Testis (tissue), 2 donors: ENCODE measurements at regions not wholly inside any gene's neighbourhood (a gene's known extent, or its start where the extent isn't known, plus 50 kb on each side); places are given as distances from the start of the nearest gene placed in this dataset.

Source experiments
- POLR2A ChIP-seq: fragments of 450-650 bp; IDR thresholded peaks from one replicate; pipeline ENCODE4 v1.6.1; 2017; ENCODE audit warnings: antibody characterized with exemption, mild to moderate bottlenecking, moderate library complexity
- TF ChIP-seq, protein P1 (sequence below), 3 experiments: fragments of 450-650 bp in 2 of 3; fragments of 200-600 bp in 1 of 3; sonication (generic) in 1 of 3; IDR thresholded peaks; one replicate each; pipeline ENCODE4 v1.5.1; 2016 to 2019; ENCODE audit warnings: antibody characterized with exemption in 3 of 3, mild to moderate bottlenecking in 2 of 3, moderate library complexity in 1 of 3

DNA sequence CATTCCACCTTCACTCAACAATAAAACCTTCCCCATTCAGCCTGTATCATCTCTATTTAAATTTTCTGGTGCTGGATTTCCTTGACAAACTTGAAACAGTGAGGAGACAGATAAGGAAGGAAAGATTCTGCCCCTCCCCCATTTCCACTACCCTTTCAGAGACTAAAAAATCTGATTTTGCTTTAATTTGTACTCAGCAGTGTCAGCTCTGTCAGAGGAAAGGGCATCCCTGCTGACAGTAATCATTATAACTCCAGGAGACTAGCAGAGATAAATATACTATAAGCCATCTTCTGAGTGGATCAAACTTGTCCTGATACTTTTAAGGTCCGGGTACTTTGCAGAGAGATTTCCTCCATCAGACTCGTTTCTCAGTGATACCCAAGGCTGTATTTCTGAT is 155.6 kb downstream of the SAMD5 start:
- TF ChIP-seq, protein P1, sequence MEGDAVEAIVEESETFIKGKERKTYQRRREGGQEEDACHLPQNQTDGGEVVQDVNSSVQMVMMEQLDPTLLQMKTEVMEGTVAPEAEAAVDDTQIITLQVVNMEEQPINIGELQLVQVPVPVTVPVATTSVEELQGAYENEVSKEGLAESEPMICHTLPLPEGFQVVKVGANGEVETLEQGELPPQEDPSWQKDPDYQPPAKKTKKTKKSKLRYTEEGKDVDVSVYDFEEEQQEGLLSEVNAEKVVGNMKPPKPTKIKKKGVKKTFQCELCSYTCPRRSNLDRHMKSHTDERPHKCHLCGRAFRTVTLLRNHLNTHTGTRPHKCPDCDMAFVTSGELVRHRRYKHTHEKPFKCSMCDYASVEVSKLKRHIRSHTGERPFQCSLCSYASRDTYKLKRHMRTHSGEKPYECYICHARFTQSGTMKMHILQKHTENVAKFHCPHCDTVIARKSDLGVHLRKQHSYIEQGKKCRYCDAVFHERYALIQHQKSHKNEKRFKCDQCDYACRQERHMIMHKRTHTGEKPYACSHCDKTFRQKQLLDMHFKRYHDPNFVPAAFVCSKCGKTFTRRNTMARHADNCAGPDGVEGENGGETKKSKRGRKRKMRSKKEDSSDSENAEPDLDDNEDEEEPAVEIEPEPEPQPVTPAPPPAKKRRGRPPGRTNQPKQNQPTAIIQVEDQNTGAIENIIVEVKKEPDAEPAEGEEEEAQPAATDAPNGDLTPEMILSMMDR (IDR thresholded peaks at IDR 0.05): no peak
- TF ChIP-seq POLR2A: no peak
